SK-N-MC (cell line): ENCODE measurements at regions not wholly inside any gene's neighbourhood (a gene's known extent, or its start where the extent isn't known, plus 50 kb on each side); places are given as distances from the start of the nearest gene placed in this dataset.

Experiments used
- DNase-seq: peaks from one replicate; pipeline ENCODE4 v3.0.0-alpha.2; 2011; ENCODE audit warnings: low read depth, low spot score
- H3K27ac ChIP-seq: fragments of 200-600 bp; sonication (generic); 2 replicates; pipeline ENCODE4 v1.5.1; 2016; ENCODE audit warnings: mixed run types
- H3K36me3 ChIP-seq: fragments of 200-600 bp; sonication (generic); 2 replicates; pipeline ENCODE4 v1.6.1; 2017; ENCODE audit warnings: antibody characterized with exemption, low read length, mixed read lengths; ENCODE audit not compliant: insufficient read depth
- H3K4me3 ChIP-seq: fragments of 200-600 bp; sonication (generic); 2 replicates; pipeline ENCODE4 v1.5.1; 2016
- H3K9ac ChIP-seq: fragments of 200-600 bp; sonication (generic); 2 replicates; pipeline ENCODE4 v1.8.0; 2017; ENCODE audit warnings: mixed run types, mixed read lengths; ENCODE audit not compliant: insufficient read length
- H3K9me3 ChIP-seq: fragments of 200-600 bp; sonication (generic); 2 replicates; pipeline ENCODE4 v1.6.1; 2017; ENCODE audit warnings: low read depth, mild to moderate bottlenecking, antibody characterized with exemption, low read length, moderate library complexity, mixed read lengths
- EZH2 ChIP-seq: fragments of 200-600 bp; sonication (generic); IDR thresholded peaks from one replicate; pipeline ENCODE4 v1.6.1; 2017; ENCODE audit warnings: antibody characterized with exemption
- FOXP2 ChIP-seq: optimal IDR thresholded peaks from 2 replicates; pipeline ENCODE3; 2011; ENCODE audit warnings: mild to moderate bottlenecking, moderate library complexity; ENCODE audit not compliant: insufficient read depth; ENCODE audit errors: extremely low read length, control extremely low read depth
- POLR2AphosphoS5 ChIP-seq: IDR thresholded peaks from 2 replicates; pipeline ENCODE4 v1.6.1; 2012; ENCODE audit warnings: mild to moderate bottlenecking, low read depth, low read length, borderline replicate concordance

DNA sequence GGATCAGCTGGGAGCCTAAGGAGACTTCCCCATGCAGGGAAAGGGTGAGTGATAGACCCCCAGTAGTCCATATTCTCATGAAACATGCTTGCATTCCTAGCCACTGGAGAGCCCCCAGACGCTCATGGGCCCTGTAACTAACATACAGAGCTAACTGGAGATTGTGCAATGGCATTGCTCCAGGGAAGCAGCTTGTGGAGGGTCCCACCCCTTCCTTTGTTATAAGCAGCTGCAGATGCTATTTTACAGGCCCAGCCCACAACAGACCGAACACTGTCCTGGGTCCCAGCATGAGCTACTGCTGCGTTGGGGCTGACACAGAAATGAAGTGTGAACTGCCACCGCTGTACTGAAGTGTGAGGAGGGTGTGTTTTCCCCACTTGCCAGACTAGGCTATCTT is 1465.7 kb upstream of the DIAPH2 start:
- Histone ChIP-seq H3K9me3 (no peaks in the 10 kb centered on the region), H3K36me3 (no peaks in the 10 kb centered on the region), H3K27ac (peak overlapping the region; percentile 67), H3K4me3 (peak overlapping the region; percentile 36; the same call in 1 of the 2 replicates), H3K9ac (no peak overlapping the region)
- DNase-seq, result peak; percentile 6
- TF ChIP-seq POLR2AphosphoS5 (no peak), EZH2 (no peak), FOXP2 (no peak)

DNA sequence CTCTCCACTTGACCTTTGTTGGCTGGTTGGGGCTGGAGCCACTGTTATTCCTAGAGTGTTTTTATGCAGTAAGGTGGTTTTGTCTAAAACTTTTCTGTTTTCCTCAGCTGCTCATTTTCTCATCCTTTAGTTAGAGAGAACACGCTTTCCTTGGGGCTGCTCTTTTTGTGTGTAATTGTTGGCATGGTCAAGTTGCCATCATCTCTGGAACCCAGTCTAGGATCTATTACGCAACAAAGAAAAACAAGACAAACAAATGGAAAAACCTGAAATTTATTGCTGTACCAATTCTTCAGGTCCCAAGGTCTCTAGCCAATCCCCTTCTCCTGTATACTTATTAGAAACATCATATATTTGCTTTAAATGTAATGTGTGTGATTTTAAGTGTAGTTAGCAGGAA is 1436.3 kb upstream of the DIAPH2 start:
- Histone ChIP-seq H3K9ac (no peak overlapping the region), H3K9me3 (no peaks in the 10 kb centered on the region), H3K36me3 (no peaks in the 10 kb centered on the region), H3K27ac (no peak overlapping the region), H3K4me3 (no peak overlapping the region)
- TF ChIP-seq FOXP2 (no peak), EZH2 (no peak)
- no peak for DNase-seq

DNA sequence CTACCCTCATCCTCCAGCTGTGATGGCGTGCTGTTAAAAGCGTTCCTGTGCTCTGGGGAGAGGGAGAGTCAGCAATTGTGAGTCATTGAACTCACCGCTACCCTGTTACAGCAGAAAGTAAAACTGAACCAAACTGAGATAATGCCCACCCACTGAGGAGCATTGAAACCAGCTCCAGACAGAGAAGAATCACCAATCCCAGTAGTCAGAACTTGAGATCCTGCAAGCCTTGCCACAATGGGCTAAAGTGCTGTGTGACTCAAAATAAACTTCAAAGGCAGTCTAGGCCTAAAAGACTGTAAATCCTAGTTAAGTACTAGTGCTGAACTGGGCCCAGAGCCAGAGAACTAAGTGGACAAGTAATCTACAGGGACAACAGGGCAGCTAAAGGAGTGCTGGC is 1394.2 kb upstream of the DIAPH2 start:
- Histone ChIP-seq H3K9ac (no peak overlapping the region), H3K9me3 (no peaks in the 10 kb centered on the region), H3K27ac (no peak overlapping the region), H3K36me3 (no peaks in the 10 kb centered on the region), H3K4me3 (no peak overlapping the region)
- no peak for TF ChIP-seq FOXP2
- TF ChIP-seq EZH2, result no peak
- TF ChIP-seq POLR2AphosphoS5, result no peak
- DNase-seq, result no peak

DNA sequence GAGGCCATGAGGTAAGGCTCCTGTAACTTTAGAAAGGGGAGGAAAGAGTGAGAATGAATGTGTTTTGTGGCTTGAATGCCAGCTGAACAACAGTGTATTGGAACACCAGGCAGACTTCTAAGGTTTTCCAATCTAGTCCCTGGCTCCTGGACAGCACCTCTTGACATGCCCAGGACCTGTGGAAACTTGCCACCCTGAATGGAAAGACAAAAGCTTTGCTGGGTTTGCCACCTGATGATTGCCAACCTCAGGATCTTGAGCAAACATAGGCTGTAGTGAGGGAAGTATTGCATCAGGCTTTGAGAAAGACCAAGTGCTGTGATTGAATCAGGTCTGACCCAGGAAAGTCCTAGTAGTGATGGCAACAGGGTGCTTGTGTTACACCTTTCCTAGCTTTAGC is 1393.1 kb upstream of the DIAPH2 start:
- H3K36me3 ChIP-seq, result no peaks in the 10 kb centered on the region

DNA sequence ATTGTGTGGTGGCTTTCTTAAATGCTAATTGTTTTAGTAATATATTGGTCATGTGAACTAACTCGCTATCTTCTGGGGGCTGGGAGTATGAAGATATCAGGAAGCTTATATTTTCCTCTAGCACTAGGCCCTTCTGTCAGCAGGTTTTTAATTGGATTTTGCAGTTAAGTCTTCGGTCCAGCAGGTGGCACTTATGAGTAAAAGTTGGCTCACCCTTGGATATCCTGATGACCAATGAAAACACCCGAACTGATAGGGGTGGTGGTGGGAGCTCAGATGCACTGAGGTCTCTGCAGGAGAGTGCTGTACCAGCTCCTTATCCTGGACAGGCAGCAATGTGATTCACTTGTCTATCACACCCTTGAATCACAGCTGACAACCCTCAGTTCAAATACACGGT is 1365.8 kb upstream of the DIAPH2 start:
- H3K27ac ChIP-seq, result no peak overlapping the region
- no peak for DNase-seq
- TF ChIP-seq FOXP2, result no peak
- TF ChIP-seq EZH2, result no peak
- TF ChIP-seq POLR2AphosphoS5, result no peak

More for the DNA sequence above, 1393.1 kb upstream of the DIAPH2 start:
- Histone ChIP-seq H3K9ac (no peak overlapping the region), H3K27ac (no peak overlapping the region), H3K9me3 (no peaks in the 10 kb centered on the region), H3K4me3 (no peak overlapping the region)
- no peak for TF ChIP-seq FOXP2
- no peak for DNase-seq

DNA sequence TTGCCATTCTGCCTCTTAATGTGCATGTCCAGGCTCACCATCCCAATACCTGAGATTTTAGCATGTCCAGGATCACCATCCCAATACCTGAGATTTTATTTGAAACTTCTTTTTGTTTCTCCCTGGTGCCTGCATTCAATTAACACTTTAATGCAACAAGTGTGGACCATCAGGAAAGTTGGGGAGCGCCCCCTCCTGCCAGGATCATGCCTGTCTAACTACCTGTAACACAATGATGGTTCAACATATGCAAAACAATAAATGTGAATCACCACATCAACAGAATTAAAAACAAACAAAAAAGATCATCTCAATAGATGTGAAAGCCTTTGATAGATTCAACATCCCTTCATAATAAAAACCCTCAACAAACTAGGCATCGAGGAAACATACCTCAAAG is 1359.5 kb upstream of the DIAPH2 start:
- no peaks in the 10 kb centered on the region for H3K9me3 ChIP-seq
- no peaks in the 10 kb centered on the region for H3K36me3 ChIP-seq
- no peak overlapping the region for H3K4me3 ChIP-seq
- H3K27ac ChIP-seq, result no peak overlapping the region
- H3K9ac ChIP-seq, result no peak overlapping the region
- TF ChIP-seq FOXP2 (no peak), POLR2AphosphoS5 (no peak), EZH2 (no peak)
- no peak for DNase-seq

More for the DNA sequence above, 1365.8 kb upstream of the DIAPH2 start:
- Histone ChIP-seq H3K4me3 (no peak overlapping the region), H3K9me3 (no peaks in the 10 kb centered on the region), H3K9ac (no peak overlapping the region), H3K36me3 (no peaks in the 10 kb centered on the region)

DNA sequence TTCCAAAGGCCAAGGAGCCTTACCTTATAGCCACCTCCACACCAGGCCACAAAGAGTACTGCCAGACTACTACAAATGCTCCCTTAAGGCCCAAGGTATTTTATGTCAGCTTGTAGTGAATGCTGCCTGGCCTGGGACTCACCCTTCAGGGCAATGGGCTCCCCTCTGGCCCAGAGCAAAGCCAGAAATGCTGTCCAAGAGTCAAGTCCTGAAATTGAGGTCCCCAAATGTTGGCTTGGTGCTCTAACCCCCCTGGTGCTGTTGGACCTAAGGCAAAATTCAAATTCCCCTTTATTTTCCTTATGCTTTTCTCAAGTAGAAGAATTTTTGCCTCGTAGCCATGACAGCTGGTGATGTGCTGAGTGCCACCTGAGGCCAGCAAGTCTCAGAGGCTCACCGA is 1354.3 kb upstream of the DIAPH2 start:
- TF ChIP-seq POLR2AphosphoS5 (no peak), FOXP2 (no peak), EZH2 (no peak)
- Histone ChIP-seq H3K27ac (no peak overlapping the region), H3K4me3 (no peak overlapping the region), H3K9me3 (no peaks in the 10 kb centered on the region), H3K36me3 (no peaks in the 10 kb centered on the region), H3K9ac (no peak overlapping the region)
- DNase-seq, result no peak

DNA sequence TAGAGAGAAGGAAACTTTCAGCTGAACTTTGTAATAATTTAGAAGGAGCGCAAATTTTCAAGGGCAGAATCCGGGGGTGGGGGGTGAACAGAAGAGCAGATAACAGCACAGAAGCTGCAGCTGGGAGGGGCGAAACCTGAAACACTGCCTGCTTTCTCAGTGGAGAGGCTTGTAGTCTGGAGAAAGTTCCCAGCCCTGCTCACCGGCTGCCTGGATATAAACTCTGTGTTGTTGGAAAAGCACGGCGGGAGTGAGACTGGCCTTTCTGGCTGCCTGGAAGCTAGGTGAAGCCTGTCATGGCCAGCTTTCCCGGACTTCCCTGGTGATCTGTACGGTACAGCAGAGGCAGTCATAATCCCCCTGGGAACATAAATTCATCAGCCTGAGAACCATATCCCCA is 1352.1 kb upstream of the DIAPH2 start:
- DNase-seq, result no peak
- H3K4me3 ChIP-seq, result peak overlapping the region; percentile 60
- peak overlapping the region; percentile 84 for H3K27ac ChIP-seq
- peak overlapping the region; percentile 47 for H3K9ac ChIP-seq
- TF ChIP-seq POLR2AphosphoS5 (no peak), EZH2 (no peak), FOXP2 (no peak)
- no peaks in the 10 kb centered on the region for H3K9me3 ChIP-seq
- H3K36me3 ChIP-seq, result no peaks in the 10 kb centered on the region

DNA sequence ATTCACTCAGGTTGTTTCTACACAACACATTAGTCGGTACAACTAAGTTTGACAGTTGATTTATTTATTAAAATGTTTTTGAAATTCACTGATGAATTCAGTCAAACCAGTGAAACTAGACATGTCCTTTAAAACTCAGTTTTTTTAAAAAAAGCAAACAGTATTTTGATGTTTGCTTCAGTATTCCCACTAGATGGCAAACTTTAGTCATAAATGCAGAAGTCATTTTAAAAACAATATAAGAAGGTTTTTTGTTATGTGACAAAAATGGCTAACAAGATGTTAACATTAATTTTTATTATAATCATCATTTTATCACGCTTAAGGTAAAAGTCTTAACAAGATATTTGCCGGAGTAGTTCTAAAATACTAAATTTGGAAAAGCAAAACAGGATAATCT is 1337.8 kb upstream of the DIAPH2 start:
- H3K9ac ChIP-seq, result no peak overlapping the region
- no peak overlapping the region for H3K27ac ChIP-seq
- TF ChIP-seq POLR2AphosphoS5 (no peak), FOXP2 (no peak), EZH2 (no peak)
- H3K36me3 ChIP-seq, result no peaks in the 10 kb centered on the region
- peak; percentile 32 for DNase-seq
- peak overlapping the region; percentile 30; the same call in 1 of the 2 replicates for H3K4me3 ChIP-seq
- no peaks in the 10 kb centered on the region for H3K9me3 ChIP-seq
